Bronchial epithelial cell (primary cell): ENCODE measurements at regions not wholly inside any gene's neighbourhood (a gene's known extent, or its start where the extent isn't known, plus 50 kb on each side); places are given as distances from the start of the nearest gene placed in this dataset.

ENCODE experiments used
- DNase-seq: peaks from one replicate; pipeline ENCODE4 v3.0.0-alpha.2; 2010; ENCODE audit warnings: low read depth
- FAIRE-seq: peaks from 2 replicates; lab custom pipeline; 2011; peaks lifted over from hg19 to GRCh38; lab: Jason Lieb, UNC
- H3K27me3 ChIP-seq: 2 replicates; pipeline ENCODE4 v1.5.1; 2011; ENCODE audit warnings: low read length; ENCODE audit not compliant: control insufficient read depth, insufficient read depth
- H3K36me3 ChIP-seq: 2 replicates; pipeline ENCODE4 v1.5.1; 2011; ENCODE audit warnings: low read length; ENCODE audit not compliant: control insufficient read depth, insufficient read depth
- H3K4me3 ChIP-seq: 2 replicates; pipeline ENCODE4 v1.5.1; 2011; ENCODE audit warnings: mild to moderate bottlenecking, low read depth, low read length, control low read depth
- TF ChIP-seq, protein P1 (sequence below): IDR thresholded peaks from 2 replicates; pipeline ENCODE4 v1.5.1; 2011; ENCODE audit warnings: mild to moderate bottlenecking, moderate library complexity, low read length, control low read depth, inconsistent platforms; ENCODE audit not compliant: insufficient read depth, severe bottlenecking

DNA sequence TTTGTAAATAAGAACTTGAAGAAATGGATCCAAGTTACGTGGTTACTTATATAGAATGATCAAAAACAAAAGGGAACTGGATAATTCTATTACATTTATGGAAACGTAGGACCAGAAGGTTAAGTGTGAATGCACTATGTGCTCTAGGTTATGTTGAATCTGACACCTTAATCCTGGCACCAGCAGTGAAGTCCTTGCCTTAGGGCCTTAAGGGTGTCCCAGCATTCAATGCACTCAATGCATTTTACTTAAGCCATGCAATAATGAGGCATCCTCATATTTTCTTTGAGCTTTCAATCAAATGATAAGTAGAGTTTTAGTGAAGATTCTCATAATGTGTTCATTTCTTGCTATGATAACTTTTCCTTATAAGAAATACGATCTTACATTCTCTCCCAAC is 178.3 kb upstream of the AGR3 start:
- no peaks in the 10 kb centered on the region for H3K36me3 ChIP-seq
- H3K27me3 ChIP-seq = no peaks in the 10 kb centered on the region
- FAIRE-seq = no peak
- H3K4me3 ChIP-seq = no peak overlapping the region
- DNase-seq = no peak
- TF ChIP-seq, protein P1, sequence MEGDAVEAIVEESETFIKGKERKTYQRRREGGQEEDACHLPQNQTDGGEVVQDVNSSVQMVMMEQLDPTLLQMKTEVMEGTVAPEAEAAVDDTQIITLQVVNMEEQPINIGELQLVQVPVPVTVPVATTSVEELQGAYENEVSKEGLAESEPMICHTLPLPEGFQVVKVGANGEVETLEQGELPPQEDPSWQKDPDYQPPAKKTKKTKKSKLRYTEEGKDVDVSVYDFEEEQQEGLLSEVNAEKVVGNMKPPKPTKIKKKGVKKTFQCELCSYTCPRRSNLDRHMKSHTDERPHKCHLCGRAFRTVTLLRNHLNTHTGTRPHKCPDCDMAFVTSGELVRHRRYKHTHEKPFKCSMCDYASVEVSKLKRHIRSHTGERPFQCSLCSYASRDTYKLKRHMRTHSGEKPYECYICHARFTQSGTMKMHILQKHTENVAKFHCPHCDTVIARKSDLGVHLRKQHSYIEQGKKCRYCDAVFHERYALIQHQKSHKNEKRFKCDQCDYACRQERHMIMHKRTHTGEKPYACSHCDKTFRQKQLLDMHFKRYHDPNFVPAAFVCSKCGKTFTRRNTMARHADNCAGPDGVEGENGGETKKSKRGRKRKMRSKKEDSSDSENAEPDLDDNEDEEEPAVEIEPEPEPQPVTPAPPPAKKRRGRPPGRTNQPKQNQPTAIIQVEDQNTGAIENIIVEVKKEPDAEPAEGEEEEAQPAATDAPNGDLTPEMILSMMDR = no peak

DNA sequence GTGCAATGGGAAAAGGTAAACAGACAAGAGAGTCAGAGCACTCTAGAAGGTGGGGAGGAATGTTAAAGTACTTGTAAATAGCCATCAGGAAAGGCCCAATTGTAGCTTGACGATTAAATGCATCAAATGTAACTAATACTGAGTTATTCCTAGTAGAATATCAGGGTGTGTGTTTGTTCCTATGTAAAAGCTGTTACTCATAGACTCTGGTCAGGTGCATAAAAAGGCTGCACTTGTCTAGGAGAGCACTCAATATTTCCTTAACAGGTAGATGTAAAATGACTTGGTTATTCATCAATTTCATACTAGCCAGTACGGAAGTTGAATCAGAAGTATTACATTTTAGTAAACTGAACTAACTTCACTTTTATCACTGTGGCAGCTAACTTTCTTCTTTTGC is 179.7 kb upstream of the AGR3 start:
- FAIRE-seq (no peak), DNase-seq (no peak)
- H3K4me3 ChIP-seq = no peak overlapping the region
- H3K27me3 ChIP-seq = no peaks in the 10 kb centered on the region
- TF ChIP-seq, protein P1 = no peak
- no peaks in the 10 kb centered on the region for H3K36me3 ChIP-seq

DNA sequence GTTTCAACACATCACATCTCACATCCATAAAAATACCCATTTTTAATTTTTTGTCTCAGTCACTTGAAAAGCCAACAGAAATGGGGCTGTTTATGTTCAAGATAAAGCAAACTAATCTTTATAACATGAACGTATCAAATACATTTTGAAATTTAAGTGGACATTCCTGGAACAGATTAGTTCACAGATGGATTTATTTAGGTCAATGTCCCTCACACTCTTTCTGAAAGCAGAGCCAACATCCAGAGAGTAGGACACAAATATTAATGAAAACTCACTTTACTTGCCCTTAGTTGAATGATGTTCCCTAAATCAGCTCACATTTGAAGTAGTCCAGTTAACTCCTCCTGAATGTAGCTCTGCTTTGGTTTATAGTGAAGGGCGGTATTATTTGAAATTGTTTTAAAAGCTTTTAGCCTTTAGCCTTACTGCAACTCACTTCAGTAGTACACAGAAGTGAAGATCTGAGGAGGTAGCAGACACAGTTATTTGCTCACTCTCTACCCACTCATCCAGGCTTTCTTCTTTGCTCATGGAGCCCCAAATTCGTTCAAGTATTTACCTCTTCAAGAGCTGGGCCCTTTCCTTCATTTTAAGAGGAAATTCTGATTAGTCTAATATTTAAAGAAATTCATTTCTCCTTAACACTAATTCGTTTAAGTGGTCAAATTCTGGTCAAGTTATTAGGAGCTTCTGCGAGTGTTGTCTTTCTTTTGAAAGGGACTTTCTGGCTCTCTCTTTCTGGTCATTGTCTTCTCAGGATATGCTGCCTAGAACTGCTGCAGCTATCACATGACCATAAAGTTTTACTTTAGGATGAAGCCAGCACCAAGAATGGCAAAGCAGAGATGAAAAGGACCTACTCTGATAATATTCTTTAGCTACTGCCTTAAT is 180.6 kb upstream of the AGR3 start:
- TF ChIP-seq, protein P1 = no peak
- Histone ChIP-seq H3K36me3 (no peaks in the 10 kb centered on the region), H3K4me3 (no peak overlapping the region), H3K27me3 (no peaks in the 10 kb centered on the region)
- FAIRE-seq (no peak), DNase-seq (no peak)

DNA sequence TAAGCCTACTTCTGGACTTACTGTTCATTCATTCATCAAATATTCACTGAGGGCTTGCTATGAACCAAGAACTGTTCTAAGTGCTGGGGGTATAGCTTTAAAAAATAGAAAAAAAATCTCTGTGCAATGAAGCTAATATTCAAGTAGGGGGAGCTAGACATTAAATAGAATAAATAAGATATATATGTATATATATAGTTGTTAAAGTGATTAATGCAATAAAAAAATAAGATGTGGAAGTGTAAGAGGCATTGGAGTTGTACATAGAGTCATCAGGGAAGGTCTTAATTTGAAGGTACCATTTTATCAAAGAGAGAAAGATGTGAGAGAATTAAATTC is 181.2 kb upstream of the AGR3 start:
- FAIRE-seq (no peak), DNase-seq (peak; percentile 54)
- Histone ChIP-seq H3K27me3 (no peaks in the 10 kb centered on the region), H3K4me3 (no peak overlapping the region), H3K36me3 (no peaks in the 10 kb centered on the region)
- TF ChIP-seq, protein P1 = peak; percentile 12

DNA sequence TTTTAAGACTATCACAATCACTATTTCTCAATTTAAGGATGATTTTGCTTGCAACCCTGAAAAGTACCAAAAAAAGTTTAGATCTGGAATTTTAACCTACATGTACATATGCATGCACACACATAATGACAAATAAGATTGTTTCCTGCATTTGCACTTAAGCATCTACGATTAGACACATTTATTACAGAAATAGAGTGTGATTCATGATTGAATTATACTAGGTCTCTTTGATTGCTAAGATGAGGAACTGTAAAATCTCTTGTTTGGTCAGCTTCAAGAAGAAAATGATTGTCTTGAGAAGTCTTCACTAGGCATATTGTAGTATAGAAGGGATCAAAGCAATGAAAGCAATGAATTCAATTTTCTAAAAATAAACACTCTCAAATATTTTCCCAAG is 185.9 kb upstream of the AGR3 start:
- no peak for FAIRE-seq
- no peaks in the 10 kb centered on the region for H3K36me3 ChIP-seq
- H3K4me3 ChIP-seq = no peak overlapping the region
- DNase-seq = no peak
- H3K27me3 ChIP-seq = no peaks in the 10 kb centered on the region
- TF ChIP-seq, protein P1 = no peak

DNA sequence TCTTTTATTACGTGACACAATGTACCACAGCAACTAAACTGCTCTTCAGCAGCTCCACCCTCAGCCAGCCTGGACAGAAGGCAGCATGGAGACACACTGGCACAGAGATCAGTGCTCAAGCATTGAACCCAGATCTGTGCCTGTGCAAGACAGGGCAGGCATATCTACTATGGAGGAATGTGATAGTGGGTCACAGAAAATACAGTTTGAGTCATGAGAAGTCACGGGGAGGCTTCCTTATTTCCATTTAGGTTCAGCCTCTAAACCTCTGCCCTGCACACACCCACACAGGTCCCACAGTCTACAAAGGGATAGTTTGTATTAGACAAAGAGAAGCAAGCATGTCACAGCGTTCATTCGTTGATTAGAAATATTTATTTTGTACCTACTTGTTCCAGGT is 187.4 kb upstream of the AGR3 start:
- FAIRE-seq (peak; percentile 96), DNase-seq (peak; percentile 98)
- H3K36me3 ChIP-seq = no peaks in the 10 kb centered on the region
- TF ChIP-seq, protein P1 = no peak
- H3K27me3 ChIP-seq = no peaks in the 10 kb centered on the region
- no peak overlapping the region for H3K4me3 ChIP-seq
